PC-9 (cell line): ENCODE measurements at regions not wholly inside any gene's neighbourhood (a gene's known extent, or its start where the extent isn't known, plus 50 kb on each side); places are given as distances from the start of the nearest gene placed in this dataset.

Experiments
- EZH2 ChIP-seq: fragments of 200-600 bp; sonication (generic); IDR thresholded peaks from 2 replicates; pipeline ENCODE4 v1.8.0; 2017; ENCODE audit warnings: antibody characterized with exemption, low read depth
- TF ChIP-seq, protein P1 (sequence below): fragments of 200-600 bp; sonication (generic); conservative IDR thresholded peaks from 2 replicates; pipeline ENCODE4 v1.6.1; 2017; ENCODE audit warnings: mixed run types, antibody characterized with exemption, mild to moderate bottlenecking, moderate library complexity

DNA sequence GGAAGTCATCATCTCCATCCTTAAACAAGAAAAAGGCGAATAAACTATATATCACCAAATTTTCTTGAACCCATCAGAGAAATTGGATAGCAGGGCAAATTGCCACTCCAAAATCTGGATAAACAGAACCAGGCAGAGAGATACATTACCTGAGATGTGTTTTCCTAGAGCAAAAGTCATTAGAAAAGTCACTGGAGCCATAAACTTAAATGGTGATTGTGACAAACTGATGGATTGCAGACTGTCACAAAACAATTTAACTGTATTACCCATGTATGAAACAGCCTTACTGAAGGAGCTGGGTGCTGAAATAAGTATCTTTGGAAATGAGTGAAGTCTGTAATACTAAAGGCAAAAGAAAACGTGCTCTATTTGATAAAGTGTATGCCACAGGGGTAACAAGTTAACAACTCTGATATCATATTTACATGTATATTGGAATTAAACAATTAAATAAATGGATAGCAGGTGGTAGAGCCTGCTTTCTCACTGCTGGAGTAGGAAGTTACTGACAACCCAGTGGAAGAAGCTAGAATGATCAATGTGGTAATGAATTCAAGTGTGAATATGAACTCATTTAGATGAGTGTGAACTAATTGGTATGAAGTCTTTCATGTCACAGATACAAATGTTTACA is 186.9 kb downstream of the LMBRD1 start:
- TF ChIP-seq, protein P1, sequence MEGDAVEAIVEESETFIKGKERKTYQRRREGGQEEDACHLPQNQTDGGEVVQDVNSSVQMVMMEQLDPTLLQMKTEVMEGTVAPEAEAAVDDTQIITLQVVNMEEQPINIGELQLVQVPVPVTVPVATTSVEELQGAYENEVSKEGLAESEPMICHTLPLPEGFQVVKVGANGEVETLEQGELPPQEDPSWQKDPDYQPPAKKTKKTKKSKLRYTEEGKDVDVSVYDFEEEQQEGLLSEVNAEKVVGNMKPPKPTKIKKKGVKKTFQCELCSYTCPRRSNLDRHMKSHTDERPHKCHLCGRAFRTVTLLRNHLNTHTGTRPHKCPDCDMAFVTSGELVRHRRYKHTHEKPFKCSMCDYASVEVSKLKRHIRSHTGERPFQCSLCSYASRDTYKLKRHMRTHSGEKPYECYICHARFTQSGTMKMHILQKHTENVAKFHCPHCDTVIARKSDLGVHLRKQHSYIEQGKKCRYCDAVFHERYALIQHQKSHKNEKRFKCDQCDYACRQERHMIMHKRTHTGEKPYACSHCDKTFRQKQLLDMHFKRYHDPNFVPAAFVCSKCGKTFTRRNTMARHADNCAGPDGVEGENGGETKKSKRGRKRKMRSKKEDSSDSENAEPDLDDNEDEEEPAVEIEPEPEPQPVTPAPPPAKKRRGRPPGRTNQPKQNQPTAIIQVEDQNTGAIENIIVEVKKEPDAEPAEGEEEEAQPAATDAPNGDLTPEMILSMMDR = no peak
- no peak for TF ChIP-seq EZH2
